ENCODE measurements at regions not wholly inside any gene's neighbourhood (a gene's known extent, or its start where the extent isn't known, plus 50 kb on each side); places are given as distances from the start of the nearest gene placed in this dataset.

DNA sequence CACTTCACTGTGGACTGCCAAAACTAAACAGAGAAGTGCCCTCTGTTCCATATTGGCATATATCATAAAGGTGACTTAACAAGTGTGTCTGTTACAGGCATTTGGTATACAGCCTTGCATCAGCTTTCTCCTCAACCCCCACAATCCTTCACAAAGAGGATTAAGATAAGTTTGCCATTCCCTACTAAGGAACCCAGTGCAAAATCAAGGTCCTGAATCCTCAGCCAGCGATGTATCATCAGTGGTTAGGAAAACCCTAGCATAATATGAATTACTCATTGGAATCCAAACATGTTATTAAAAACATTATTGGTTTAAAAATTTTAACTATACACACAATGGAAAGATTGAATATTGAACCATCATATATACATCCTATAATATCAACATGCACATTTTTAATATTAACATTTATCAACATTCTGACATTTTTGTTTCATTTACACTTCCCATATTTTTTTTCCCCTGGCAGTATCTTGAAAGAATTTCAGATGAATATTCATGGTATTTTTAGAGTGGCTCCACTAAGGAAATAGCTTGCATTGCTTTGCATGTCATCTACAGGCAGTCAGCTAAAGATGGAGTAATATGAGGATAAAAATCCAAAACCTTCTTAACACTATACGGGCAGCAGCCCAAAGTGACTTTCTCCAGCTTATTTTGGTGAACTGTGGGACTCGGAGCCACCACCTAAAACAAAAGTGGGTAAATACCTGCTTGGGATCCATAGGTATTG lies 215.6 kb upstream of the CHRM2 start:
- H3K9me3 Mint-ChIP-seq, result peaks cover 3% of the 10 kb centered on the region
- DNase-seq (no peak), ATAC-seq (ENCODE audit: low read depth) (no peak)
- POLR2A ChIA-PET, result no interaction called here
- no peaks in the 10 kb centered on the region for H3K4me1 Mint-ChIP-seq
- no peak overlapping the region for H3K4me3 Mint-ChIP-seq
- no peaks in the 10 kb centered on the region for H3K36me3 Mint-ChIP-seq
- no peak overlapping the region for H3K27ac Mint-ChIP-seq
- H3K27me3 Mint-ChIP-seq, result no peaks in the 10 kb centered on the region

DNA sequence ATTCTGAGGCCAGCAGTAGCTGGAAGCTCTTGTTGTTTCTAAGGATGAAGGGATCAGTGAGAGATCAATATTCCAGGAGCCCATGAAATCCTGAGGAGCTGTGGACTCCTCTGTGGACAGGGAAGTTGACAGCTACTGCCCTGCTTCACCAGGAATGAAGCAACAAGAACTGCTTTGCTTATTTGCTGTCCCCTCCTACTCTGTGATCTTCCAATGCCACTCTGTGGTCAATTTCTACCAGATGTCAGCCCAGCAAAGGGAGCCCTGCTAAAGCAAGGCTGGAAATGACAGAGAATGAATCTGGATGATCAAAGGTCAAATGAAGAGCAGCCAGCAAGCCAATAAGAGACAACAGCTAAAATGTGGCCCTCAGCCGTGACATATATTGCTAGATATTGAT lies 227.5 kb upstream of the CHRM2 start:
- Mint-ChIP-seq H3K4me3 (no peak overlapping the region), H3K27me3 (no peaks in the 10 kb centered on the region), H3K36me3 (no peaks in the 10 kb centered on the region), H3K27ac (no peak overlapping the region), H3K4me1 (no peaks in the 10 kb centered on the region), H3K9me3 (no peaks in the 10 kb centered on the region)
- ATAC-seq (ENCODE audit: low read depth) (no peak), DNase-seq (no peak)
- POLR2A ChIA-PET, result no interaction called here

- no peaks in the 10 kb centered on the region for H3K4me1 Mint-ChIP-seq
- H3K9me3 Mint-ChIP-seq, result peaks cover 3% of the 10 kb centered on the region
- POLR2A ChIA-PET, result no interaction called here
- ATAC-seq (ENCODE audit: low read depth) (no peak), DNase-seq (no peak)
- no peak overlapping the region for H3K27ac Mint-ChIP-seq
- no peaks in the 10 kb centered on the region for H3K36me3 Mint-ChIP-seq
- no peak overlapping the region for H3K4me3 Mint-ChIP-seq
- no peaks in the 10 kb centered on the region for H3K27me3 Mint-ChIP-seq
Observed at GRCh38 chr7:136637813-136638212, 230.6 kb upstream of the CHRM2 start.

DNA sequence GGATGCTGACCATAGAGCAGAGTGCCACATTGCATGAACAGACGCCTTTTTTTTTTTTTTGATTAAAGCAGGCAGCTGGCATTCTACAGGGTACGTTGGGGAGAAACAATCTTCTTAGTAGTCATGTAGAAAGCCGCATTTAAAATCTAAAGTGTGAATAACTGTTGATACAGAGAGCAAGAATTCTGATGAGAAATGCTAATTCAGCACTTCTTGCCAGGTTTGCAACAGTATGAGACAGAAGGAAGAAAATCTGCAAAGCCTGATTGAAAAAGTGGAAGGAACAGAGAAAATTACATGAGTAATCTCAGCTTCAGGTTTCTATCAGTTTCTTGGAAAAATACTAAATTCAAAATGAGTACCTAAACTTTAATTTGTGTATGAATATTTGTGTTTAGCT lies 232.7 kb upstream of the CHRM2 start:
- DNase-seq, result no peak
- no peak overlapping the region for H3K4me3 Mint-ChIP-seq
- ATAC-seq (ENCODE audit: low read depth), result no peak
- H3K36me3 Mint-ChIP-seq, result no peaks in the 10 kb centered on the region
- no peak overlapping the region for H3K27ac Mint-ChIP-seq
- POLR2A ChIA-PET, result no interaction called here
- H3K27me3 Mint-ChIP-seq, result no peaks in the 10 kb centered on the region
- H3K4me1 Mint-ChIP-seq, result no peaks in the 10 kb centered on the region
- peaks cover 4% of the 10 kb centered on the region for H3K9me3 Mint-ChIP-seq

GRCh38 chr7:136618818-136619217 lies 249.6 kb upstream of the CHRM2 start:
- Mint-ChIP-seq H3K4me1 (no peaks in the 10 kb centered on the region), H3K27me3 (no peaks in the 10 kb centered on the region), H3K36me3 (no peaks in the 10 kb centered on the region), H3K9me3 (peaks cover 1% of the 10 kb centered on the region), H3K4me3 (no peak overlapping the region), H3K27ac (no peak overlapping the region)
- ATAC-seq (ENCODE audit: low read depth) (no peak), DNase-seq (no peak)
- POLR2A ChIA-PET, result no interaction called here

GRCh38 chr7:136617176-136617575 lies 251.3 kb upstream of the CHRM2 start:
- ATAC-seq (ENCODE audit: low read depth), result no peak
- Mint-ChIP-seq H3K27me3 (no peaks in the 10 kb centered on the region), H3K4me3 (no peak overlapping the region), H3K27ac (no peak overlapping the region), H3K36me3 (no peaks in the 10 kb centered on the region), H3K9me3 (peaks cover 5% of the 10 kb centered on the region), H3K4me1 (no peaks in the 10 kb centered on the region)
- POLR2A ChIA-PET, result no interaction called here
- no peak for DNase-seq

DNA sequence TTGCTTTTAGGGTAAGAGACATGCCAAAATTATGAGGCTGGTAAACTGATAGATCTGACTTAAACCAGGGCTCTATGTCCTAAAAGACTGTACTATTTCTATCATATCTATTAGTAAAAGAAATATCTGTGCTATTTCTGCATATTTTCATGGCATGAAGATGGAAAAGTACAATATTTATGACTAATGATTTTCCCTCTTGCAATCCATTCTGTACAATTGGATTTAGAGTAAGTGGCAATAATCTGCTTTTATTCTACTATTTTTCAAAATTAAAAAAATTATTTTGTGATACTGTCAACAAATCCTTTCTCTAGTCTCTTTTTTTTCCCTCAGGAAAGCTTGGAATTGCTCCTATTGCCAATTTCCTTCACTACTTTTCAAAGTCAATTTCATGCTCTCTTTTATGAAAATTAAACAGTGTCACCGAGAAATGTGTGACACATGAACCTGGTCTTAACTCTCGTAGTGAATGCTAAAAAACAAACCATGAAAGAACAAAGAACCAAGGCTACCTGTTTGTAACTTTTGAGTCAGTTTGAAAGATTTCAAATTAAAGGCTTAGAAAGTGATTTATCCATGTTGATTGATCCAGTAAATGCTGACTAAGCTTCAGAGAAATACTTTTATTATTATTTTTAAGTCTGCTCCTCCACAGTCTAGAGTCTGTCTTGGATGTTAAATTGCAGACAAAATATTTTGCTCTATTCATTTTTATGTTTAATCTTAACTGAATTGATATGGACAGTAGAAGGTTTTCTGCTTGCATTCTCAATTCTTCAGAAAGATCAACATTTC lies 262.7 kb upstream of the CHRM2 start:
- no peak for ATAC-seq (ENCODE audit: low read depth)
- Mint-ChIP-seq H3K27me3 (no peaks in the 10 kb centered on the region), H3K36me3 (no peaks in the 10 kb centered on the region), H3K4me3 (no peak overlapping the region), H3K9me3 (peaks cover 2% of the 10 kb centered on the region), H3K27ac (no peak overlapping the region), H3K4me1 (no peaks in the 10 kb centered on the region)
- no peak for DNase-seq
- POLR2A ChIA-PET, result no interaction called here

GRCh38 chr7:136601772-136602171 lies 266.7 kb upstream of the CHRM2 start:
- Mint-ChIP-seq H3K4me1 (no peaks in the 10 kb centered on the region), H3K9me3 (peaks cover 2% of the 10 kb centered on the region), H3K27ac (no peak overlapping the region), H3K4me3 (no peak overlapping the region), H3K27me3 (no peaks in the 10 kb centered on the region), H3K36me3 (no peaks in the 10 kb centered on the region)
- no peak for DNase-seq
- ATAC-seq (ENCODE audit: low read depth), result no peak
- POLR2A ChIA-PET, result no interaction called here

- no peaks in the 10 kb centered on the region for H3K36me3 Mint-ChIP-seq
Observed at GRCh38 chr7:136600475-136600874, 268.0 kb upstream of the CHRM2 start.

DNA sequence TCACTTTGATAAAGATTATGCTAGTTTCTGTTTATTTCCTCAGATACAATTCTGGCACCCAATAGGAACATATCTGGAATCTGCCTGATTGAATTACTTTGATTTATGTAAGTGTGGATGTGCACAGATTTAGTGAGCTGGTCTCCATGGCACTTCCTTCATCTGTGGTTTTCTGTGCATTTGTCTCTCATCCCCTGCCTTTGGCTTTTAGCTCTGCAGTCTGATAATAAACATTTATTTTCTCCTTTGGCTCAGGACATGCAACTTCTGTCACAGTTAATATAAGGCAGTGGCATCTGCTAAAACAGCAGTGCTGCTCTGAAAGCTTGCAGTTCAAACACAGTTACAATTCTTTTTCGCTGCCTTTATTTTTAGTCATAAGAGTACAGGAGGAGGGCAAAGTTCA lies 273.7 kb upstream of the CHRM2 start:
- H3K9me3 Mint-ChIP-seq, result peaks cover 3% of the 10 kb centered on the region
- no peaks in the 10 kb centered on the region for H3K4me1 Mint-ChIP-seq
- POLR2A ChIA-PET, result no interaction called here

More at GRCh38 chr7:136600475-136600874, 268.0 kb upstream of the CHRM2 start:
- no peak for ATAC-seq (ENCODE audit: low read depth)
- DNase-seq, result no peak
- Mint-ChIP-seq H3K4me1 (no peaks in the 10 kb centered on the region), H3K27ac (no peak overlapping the region), H3K27me3 (no peaks in the 10 kb centered on the region), H3K9me3 (peaks cover 2% of the 10 kb centered on the region), H3K4me3 (no peak overlapping the region)
- POLR2A ChIA-PET, result no interaction called here

DNA sequence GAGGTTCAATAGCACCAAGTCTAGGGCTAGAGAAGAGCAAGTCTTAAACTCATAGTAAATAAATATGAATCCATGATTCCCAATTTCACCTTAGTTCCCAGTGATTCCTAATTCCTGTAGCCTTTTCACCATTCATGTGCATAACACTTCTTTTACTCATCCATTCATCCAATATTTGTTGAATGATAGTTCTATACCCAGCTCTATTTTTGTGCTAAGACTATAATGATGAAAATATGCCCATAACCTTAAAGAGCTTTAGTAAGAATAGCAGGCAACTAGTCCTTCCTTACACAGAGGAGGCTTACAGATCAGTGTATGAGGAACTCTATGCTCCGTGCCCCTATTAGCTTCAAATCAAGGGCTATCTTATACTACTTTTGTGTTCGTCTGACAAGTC lies 280.2 kb upstream of the CHRM2 start:
- POLR2A ChIA-PET, result no interaction called here
- DNase-seq (no peak), ATAC-seq (ENCODE audit: low read depth) (no peak)
- H3K27me3 Mint-ChIP-seq, result no peaks in the 10 kb centered on the region
- peaks cover 5% of the 10 kb centered on the region for H3K9me3 Mint-ChIP-seq
- H3K27ac Mint-ChIP-seq, result no peak overlapping the region
- no peaks in the 10 kb centered on the region for H3K4me1 Mint-ChIP-seq
- no peaks in the 10 kb centered on the region for H3K36me3 Mint-ChIP-seq
- no peak overlapping the region for H3K4me3 Mint-ChIP-seq

More for the DNA sequence above, 273.7 kb upstream of the CHRM2 start:
- H3K4me3 Mint-ChIP-seq, result no peak overlapping the region
- no peak overlapping the region for H3K27ac Mint-ChIP-seq
- DNase-seq (no peak), ATAC-seq (ENCODE audit: low read depth) (no peak)
- no peaks in the 10 kb centered on the region for H3K27me3 Mint-ChIP-seq
- H3K36me3 Mint-ChIP-seq, result no peaks in the 10 kb centered on the region

DNA sequence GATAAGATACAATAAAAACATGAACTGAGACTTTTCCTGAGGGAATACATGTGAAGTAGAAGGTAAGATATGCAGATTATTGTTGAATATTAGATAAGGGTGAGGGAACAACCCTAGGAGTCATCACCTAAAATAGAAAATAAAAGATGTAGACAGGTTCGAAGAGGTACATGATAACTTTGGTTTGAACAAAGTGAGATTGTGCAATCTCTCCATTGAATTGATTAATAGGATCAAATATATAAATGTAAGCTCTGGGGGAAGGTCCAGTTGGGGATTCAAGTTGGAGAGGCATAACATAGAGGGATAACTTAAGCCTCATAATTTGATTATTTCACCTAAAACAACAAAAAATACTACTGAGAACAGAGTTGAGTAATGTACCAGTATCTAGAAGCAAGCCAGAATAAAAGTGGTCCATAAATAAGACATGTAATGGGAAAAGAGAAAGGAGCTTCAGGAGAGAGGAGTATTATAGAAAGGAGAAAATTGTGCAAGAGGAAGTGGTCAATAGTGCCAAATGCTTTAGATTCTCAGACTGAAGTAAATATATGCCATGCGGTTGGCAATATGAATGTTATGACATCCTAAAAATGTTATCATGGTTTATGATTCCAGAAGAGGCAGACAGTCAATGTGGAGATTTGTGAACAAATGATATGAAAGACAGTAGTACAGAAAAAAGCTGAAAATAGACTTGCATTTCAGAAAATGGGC lies 282.3 kb upstream of the CHRM2 start:
- POLR2A ChIA-PET, result no interaction called here
- Mint-ChIP-seq H3K4me1 (no peaks in the 10 kb centered on the region), H3K36me3 (no peaks in the 10 kb centered on the region), H3K27me3 (no peaks in the 10 kb centered on the region), H3K27ac (no peak overlapping the region), H3K9me3 (peaks cover 4% of the 10 kb centered on the region), H3K4me3 (no peak overlapping the region)
- no peak for DNase-seq
- no peak for ATAC-seq (ENCODE audit: low read depth)

GRCh38 chr7:136566491-136566890 lies 302.0 kb upstream of the CHRM2 start:
- Mint-ChIP-seq H3K27me3 (no peaks in the 10 kb centered on the region), H3K9me3 (peaks cover 6% of the 10 kb centered on the region), H3K4me3 (no peak overlapping the region), H3K4me1 (no peaks in the 10 kb centered on the region), H3K36me3 (no peaks in the 10 kb centered on the region), H3K27ac (no peak overlapping the region)
- POLR2A ChIA-PET, result no interaction called here
- DNase-seq (no peak), ATAC-seq (ENCODE audit: low read depth) (no peak)

GRCh38 chr7:136555933-136556332 lies 312.5 kb upstream of the CHRM2 start:
- no peak for ATAC-seq (ENCODE audit: low read depth)
- H3K27me3 Mint-ChIP-seq, result no peaks in the 10 kb centered on the region
- H3K4me1 Mint-ChIP-seq, result no peaks in the 10 kb centered on the region
- H3K9me3 Mint-ChIP-seq, result peaks cover 2% of the 10 kb centered on the region
- POLR2A ChIA-PET, result no interaction called here
- H3K27ac Mint-ChIP-seq, result no peak overlapping the region
- no peak overlapping the region for H3K4me3 Mint-ChIP-seq
- H3K36me3 Mint-ChIP-seq, result no peaks in the 10 kb centered on the region
- DNase-seq, result no peak

Data from activated naive CD8-positive, alpha-beta T cell treated with anti-CD3 and anti-CD28 coated beads, Interleukin-2, amount 10 ng/mL, durations not matched to agents 7 days and 5 days (primary cell).